ENCODE measurements at regions not wholly inside any gene's neighbourhood (a gene's known extent, or its start where the extent isn't known, plus 50 kb on each side); places are given as distances from the start of the nearest gene placed in this dataset.

GRCh38 chr20:58056921-58057686 lies 171.3 kb downstream of the ANKRD60 start:
- no peaks in the 10 kb centered on the region for H3K4me1 ChIP-seq (ENCODE audit: insufficient read depth, low read length, poor library complexity, severe bottlenecking)
- BruUV-seq (replicated peaks): no TSS peak
- CTCF ChIA-PET: no interaction called here
- peaks cover 6% of the 10 kb centered on the region for H3K27me3 ChIP-seq (replicated peaks; ENCODE audit: insufficient read depth, low read depth, low read length, poor library complexity)
- POLR2A ChIA-PET (ENCODE audit: low non-redundant PET): no interaction called here
- no peak for DNase-seq (ENCODE audit: low spot score)
- H3K9me3 ChIP-seq (ENCODE audit: low read depth, low read length, poor library complexity, severe bottlenecking): no peaks in the 10 kb centered on the region
- H3K36me3 ChIP-seq (ENCODE audit: insufficient read depth, low read length, poor library complexity, severe bottlenecking): no peaks in the 10 kb centered on the region
- TF ChIP-seq EZH2 (IDR thresholded peaks at IDR 0.05; ENCODE audit: borderline replicate concordance, low read depth, low read length, poor library complexity, severe bottlenecking) (no peak), CTCF (conservative IDR thresholded peaks at IDR 0.05; ENCODE audit: low read depth, low read length) (no peak)
- H3K27ac ChIP-seq (ENCODE audit: low read depth, low read length, poor library complexity, severe bottlenecking): no peak overlapping the region
- H3K4me3 ChIP-seq (ENCODE audit: low read depth, low read length, poor library complexity, severe bottlenecking): no peak overlapping the region
- intact Hi-C loops (cut with micrococcal nuclease; ENCODE audit: unreplicated experiment): no loop called here

- peaks cover 8% of the 10 kb centered on the region for H3K9me3 ChIP-seq (ENCODE audit: low read depth, low read length, poor library complexity, severe bottlenecking)
- H3K27ac ChIP-seq (ENCODE audit: low read depth, low read length, poor library complexity, severe bottlenecking): no peak overlapping the region
- no peak for DNase-seq (ENCODE audit: low spot score)
- TF ChIP-seq EZH2 (IDR thresholded peaks at IDR 0.05; ENCODE audit: borderline replicate concordance, low read depth, low read length, poor library complexity, severe bottlenecking) (no peak), CTCF (conservative IDR thresholded peaks at IDR 0.05; ENCODE audit: low read depth, low read length) (no peak)
- ChIA-PET CTCF (no interaction called here), POLR2A (ENCODE audit: low non-redundant PET) (interaction anchor here (0.7 kb wide), 1 partner anchor 647 kb away, joined by 14 read pairs; no protein-coding TSS in a partner anchor)
- H3K4me3 ChIP-seq (ENCODE audit: low read depth, low read length, poor library complexity, severe bottlenecking): no peak overlapping the region
- no peaks in the 10 kb centered on the region for H3K27me3 ChIP-seq (replicated peaks; ENCODE audit: insufficient read depth, low read depth, low read length, poor library complexity)
- no peaks in the 10 kb centered on the region for H3K36me3 ChIP-seq (ENCODE audit: insufficient read depth, low read length, poor library complexity, severe bottlenecking)
- intact Hi-C loops (cut with micrococcal nuclease; ENCODE audit: unreplicated experiment): no loop called here
- no peaks in the 10 kb centered on the region for H3K4me1 ChIP-seq (ENCODE audit: insufficient read depth, low read length, poor library complexity, severe bottlenecking)
- BruUV-seq (replicated peaks): no TSS peak
Measured at GRCh38 chr20:58056021-58056591, 172.3 kb downstream of the ANKRD60 start.

- Histone ChIP-seq H3K4me3 (ENCODE audit: low read depth, low read length, poor library complexity, severe bottlenecking) (no peak overlapping the region), H3K27me3 (replicated peaks; ENCODE audit: insufficient read depth, low read depth, low read length, poor library complexity) (no peaks in the 10 kb centered on the region), H3K9me3 (ENCODE audit: low read depth, low read length, poor library complexity, severe bottlenecking) (peaks cover 11% of the 10 kb centered on the region), H3K27ac (ENCODE audit: low read depth, low read length, poor library complexity, severe bottlenecking) (no peak overlapping the region), H3K36me3 (ENCODE audit: insufficient read depth, low read length, poor library complexity, severe bottlenecking) (no peaks in the 10 kb centered on the region), H3K4me1 (ENCODE audit: insufficient read depth, low read length, poor library complexity, severe bottlenecking) (no peaks in the 10 kb centered on the region)
- no peak for DNase-seq (ENCODE audit: low spot score)
- ChIA-PET CTCF (no interaction called here), POLR2A (ENCODE audit: low non-redundant PET) (no interaction called here)
- BruUV-seq (replicated peaks): no TSS peak
- TF ChIP-seq CTCF (conservative IDR thresholded peaks at IDR 0.05; ENCODE audit: low read depth, low read length) (no peak), EZH2 (IDR thresholded peaks at IDR 0.05; ENCODE audit: borderline replicate concordance, low read depth, low read length, poor library complexity, severe bottlenecking) (no peak)
- intact Hi-C loops (cut with micrococcal nuclease; ENCODE audit: unreplicated experiment): no loop called here
Measured at GRCh38 chr20:58054780-58055373, 173.6 kb downstream of the ANKRD60 start.
